Thoracic aorta (tissue), 2 donors: ENCODE measurements at regions not wholly inside any gene's neighbourhood (a gene's known extent, or its start where the extent isn't known, plus 50 kb on each side); places are given as distances from the start of the nearest gene placed in this dataset.
A peak's percentile ranks its signal among the peaks of the same experiment; 100 is the strongest.

Experiments used
- ATAC-seq: fragments of 150-250 bp; one replicate; pipeline ENCODE4 v1.8.0; 2017; ENCODE audit warnings: low read depth; ENCODE audit not compliant: insufficient number of reproducible peaks, low FRiP score
- DNase-seq: peaks from one replicate; pipeline ENCODE4 v3.0.0-alpha.2; 2020; ENCODE audit warnings: low spot score
- H3K27ac ChIP-seq, 2 donors: fragments of 200-600 bp; sonication (generic); 1 replicate in 1 of 2; 2 replicates in 1 of 2; pipeline ENCODE4 v1.5.1; 2016; ENCODE audit warnings: mild to moderate bottlenecking in 2 of 2, moderate library complexity in 2 of 2
- H3K27me3 ChIP-seq: fragments of 200-600 bp; sonication (generic); replicated peaks from 2 replicates; pipeline ENCODE4 v1.6.0; 2016; ENCODE audit warnings: mild to moderate bottlenecking; ENCODE audit not compliant: insufficient read depth
- H3K36me3 ChIP-seq: fragments of 200-600 bp; sonication (generic); one replicate; pipeline ENCODE4 v1.5.1; 2016
- H3K4me1 ChIP-seq, 2 donors: fragments of 200-600 bp; sonication (generic); 1 replicate in 1 of 2; 2 replicates in 1 of 2; pipeline versions ENCODE4 v1.5.1 to v1.6.0; 2016; ENCODE audit warnings: low read depth in 2 of 2, mild to moderate bottlenecking in 1 of 2; ENCODE audit not compliant: control insufficient read depth in 1 of 2
- H3K4me3 ChIP-seq: fragments of 200-600 bp; sonication (generic); 2 replicates; pipeline ENCODE4 v1.5.1; 2016; ENCODE audit warnings: mild to moderate bottlenecking
- H3K9me3 ChIP-seq: fragments of 200-600 bp; sonication (generic); 2 replicates; pipeline ENCODE4 v1.5.1; 2016
- TF ChIP-seq, protein P1 (sequence below): fragments of 200-600 bp; sonication (generic); IDR thresholded peaks from one replicate; pipeline ENCODE4 v1.5.1; 2019; ENCODE audit warnings: antibody characterized with exemption

DNA sequence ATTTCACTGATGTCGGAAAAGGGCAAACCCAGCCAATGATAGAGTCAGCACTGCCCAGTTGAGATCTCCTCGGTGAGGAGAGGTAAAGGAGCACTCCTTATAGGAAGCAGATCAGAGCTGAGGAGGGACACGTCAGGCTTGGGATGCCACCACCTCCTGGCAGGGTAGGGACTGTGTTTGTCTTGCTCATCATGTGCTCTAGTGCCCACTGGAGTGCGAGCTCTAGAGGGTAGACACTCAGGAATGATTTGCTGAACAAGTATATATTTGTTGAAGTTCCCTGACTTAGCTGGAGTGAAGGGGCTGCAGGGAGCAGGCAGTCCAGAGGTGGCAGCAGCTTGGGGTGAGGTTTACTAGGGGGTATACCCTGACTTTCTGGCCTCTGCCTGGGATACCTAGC is 146.5 kb downstream of the NOC3L start:
- no peaks in the 10 kb centered on the region for H3K36me3 ChIP-seq
- H3K9me3 ChIP-seq = no peaks in the 10 kb centered on the region
- ATAC-seq (no peak), DNase-seq (no peak)
- peak overlapping the region; percentile 32 to 82 for H3K27ac ChIP-seq
- H3K4me1 ChIP-seq = peaks cover 30 to 49% of the 10 kb centered on the region in 2 donors
- TF ChIP-seq, protein P1, sequence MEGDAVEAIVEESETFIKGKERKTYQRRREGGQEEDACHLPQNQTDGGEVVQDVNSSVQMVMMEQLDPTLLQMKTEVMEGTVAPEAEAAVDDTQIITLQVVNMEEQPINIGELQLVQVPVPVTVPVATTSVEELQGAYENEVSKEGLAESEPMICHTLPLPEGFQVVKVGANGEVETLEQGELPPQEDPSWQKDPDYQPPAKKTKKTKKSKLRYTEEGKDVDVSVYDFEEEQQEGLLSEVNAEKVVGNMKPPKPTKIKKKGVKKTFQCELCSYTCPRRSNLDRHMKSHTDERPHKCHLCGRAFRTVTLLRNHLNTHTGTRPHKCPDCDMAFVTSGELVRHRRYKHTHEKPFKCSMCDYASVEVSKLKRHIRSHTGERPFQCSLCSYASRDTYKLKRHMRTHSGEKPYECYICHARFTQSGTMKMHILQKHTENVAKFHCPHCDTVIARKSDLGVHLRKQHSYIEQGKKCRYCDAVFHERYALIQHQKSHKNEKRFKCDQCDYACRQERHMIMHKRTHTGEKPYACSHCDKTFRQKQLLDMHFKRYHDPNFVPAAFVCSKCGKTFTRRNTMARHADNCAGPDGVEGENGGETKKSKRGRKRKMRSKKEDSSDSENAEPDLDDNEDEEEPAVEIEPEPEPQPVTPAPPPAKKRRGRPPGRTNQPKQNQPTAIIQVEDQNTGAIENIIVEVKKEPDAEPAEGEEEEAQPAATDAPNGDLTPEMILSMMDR = no peak
- no peak overlapping the region for H3K4me3 ChIP-seq
- no peaks in the 10 kb centered on the region for H3K27me3 ChIP-seq

DNA sequence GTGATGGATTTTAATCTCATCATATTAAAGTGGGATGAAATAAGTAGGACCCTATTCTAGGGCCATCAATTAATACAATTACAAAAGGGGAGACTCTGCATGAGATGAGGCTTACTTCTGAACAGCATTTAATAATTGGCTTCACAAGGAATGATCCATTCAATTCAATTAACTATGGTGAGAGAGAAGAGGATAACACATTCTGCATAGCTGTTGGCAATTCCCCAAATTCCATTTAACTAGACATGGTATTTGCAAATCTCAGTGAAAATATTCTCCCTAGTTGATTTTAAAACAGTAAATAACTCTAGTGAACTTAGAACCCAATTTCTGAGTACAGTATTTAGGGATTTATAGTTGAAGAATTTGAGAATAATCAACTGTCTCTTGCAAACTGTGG is 145.3 kb downstream of the NOC3L start:
- no peak overlapping the region for H3K4me3 ChIP-seq
- TF ChIP-seq, protein P1 = no peak
- no peaks in the 10 kb centered on the region for H3K9me3 ChIP-seq
- no peaks in the 10 kb centered on the region for H3K36me3 ChIP-seq
- no peak for ATAC-seq
- H3K27ac ChIP-seq = no peak overlapping the region
- H3K4me1 ChIP-seq = peaks cover 30 to 46% of the 10 kb centered on the region in 2 donors
- H3K27me3 ChIP-seq = no peaks in the 10 kb centered on the region
- no peak for DNase-seq

DNA sequence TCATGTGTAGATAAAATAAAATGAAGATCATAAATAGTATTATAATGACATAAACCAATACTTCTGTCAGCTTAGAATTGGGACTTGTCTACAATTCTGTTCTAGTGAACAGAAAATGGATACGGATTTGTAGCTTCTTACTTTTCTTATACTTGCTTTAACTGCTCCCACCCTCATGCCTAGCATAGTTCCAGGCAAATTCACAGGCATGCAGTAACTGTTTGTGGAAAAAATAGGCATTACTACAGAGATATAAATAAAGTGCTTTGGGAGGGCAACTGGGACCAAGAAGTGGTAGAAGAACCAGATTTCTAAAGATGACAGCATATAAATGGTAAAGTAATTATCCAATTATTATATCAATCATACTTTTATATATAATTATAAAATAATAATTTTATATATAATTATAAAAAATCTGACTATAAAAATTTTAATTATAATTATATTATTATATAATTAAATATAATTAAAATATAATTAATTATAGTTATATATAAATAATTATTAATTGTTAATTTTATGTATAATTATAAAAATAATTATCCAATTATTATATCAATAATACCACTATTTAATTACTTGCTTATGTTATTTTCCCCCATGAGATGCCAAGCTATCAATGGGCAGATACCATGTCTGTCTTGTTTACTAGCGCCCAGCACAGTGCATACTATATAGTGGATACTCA is 144.1 kb downstream of the NOC3L start:
- H3K4me1 ChIP-seq = peaks cover 26 to 43% of the 10 kb centered on the region in 2 donors
- peak overlapping the region in 1 of 2 donors; percentile 57 for H3K27ac ChIP-seq
- ATAC-seq (no peak), DNase-seq (no peak)
- H3K27me3 ChIP-seq = no peaks in the 10 kb centered on the region
- H3K36me3 ChIP-seq = no peaks in the 10 kb centered on the region
- TF ChIP-seq, protein P1 = no peak
- no peaks in the 10 kb centered on the region for H3K9me3 ChIP-seq
- no peak overlapping the region for H3K4me3 ChIP-seq

DNA sequence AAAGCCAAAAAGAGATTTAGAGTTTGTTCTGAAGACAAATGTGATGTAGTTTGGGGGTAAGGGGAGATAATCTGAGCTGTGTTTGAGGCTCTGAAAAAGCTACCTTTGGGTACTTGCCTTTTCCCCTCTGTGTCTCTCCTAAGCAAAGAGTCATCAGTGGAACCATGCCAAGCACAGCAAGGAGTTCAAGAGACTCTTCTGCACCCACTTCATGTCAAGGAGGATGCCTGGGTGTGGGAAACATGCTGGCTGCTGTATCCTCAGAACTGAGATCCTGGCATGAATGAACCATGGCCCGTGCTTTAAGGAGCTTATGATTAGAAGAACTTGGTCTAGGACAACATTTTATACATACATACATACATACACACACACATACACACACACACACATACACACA is 142.9 kb downstream of the NOC3L start:
- H3K27me3 ChIP-seq = no peaks in the 10 kb centered on the region
- TF ChIP-seq, protein P1 = no peak
- no peaks in the 10 kb centered on the region for H3K36me3 ChIP-seq
- ATAC-seq (no peak), DNase-seq (no peak)
- no peaks in the 10 kb centered on the region for H3K9me3 ChIP-seq
- H3K27ac ChIP-seq = peak overlapping the region in 1 of 2 donors; percentile 39
- no peak overlapping the region for H3K4me3 ChIP-seq
- peaks cover 18 to 43% of the 10 kb centered on the region in 2 donors for H3K4me1 ChIP-seq

DNA sequence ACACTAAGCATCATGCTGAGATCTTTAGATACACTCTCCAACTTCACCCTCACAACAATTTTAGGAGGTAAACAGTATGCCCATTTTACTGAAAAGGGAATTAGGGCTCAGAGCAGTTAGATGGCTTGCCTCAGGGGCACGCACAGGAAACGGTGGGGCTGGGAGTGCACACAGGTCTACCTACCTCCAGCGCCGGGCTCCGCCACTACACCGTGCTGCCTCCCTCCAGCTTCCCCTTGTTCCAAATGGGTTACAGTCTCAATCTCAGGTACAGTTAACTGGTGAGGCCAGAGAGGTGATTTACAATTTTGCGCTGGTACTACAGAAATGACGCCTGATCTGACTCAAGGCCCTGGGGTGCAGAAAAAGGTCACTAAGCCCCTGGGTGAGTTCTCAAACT is 142.0 kb downstream of the NOC3L start:
- TF ChIP-seq, protein P1 = no peak

More for the DNA sequence above, 142.0 kb downstream of the NOC3L start:
- no peak overlapping the region for H3K27ac ChIP-seq
- no peaks in the 10 kb centered on the region for H3K9me3 ChIP-seq
- H3K27me3 ChIP-seq = no peaks in the 10 kb centered on the region
- no peak for ATAC-seq
- no peak for DNase-seq
- peaks cover 18 to 47% of the 10 kb centered on the region in 2 donors for H3K4me1 ChIP-seq
- no peak overlapping the region for H3K4me3 ChIP-seq
- no peaks in the 10 kb centered on the region for H3K36me3 ChIP-seq
